ENCODE measurements at regions not wholly inside any gene's neighbourhood (a gene's known extent, or its start where the extent isn't known, plus 50 kb on each side); places are given as distances from the start of the nearest gene placed in this dataset.

DNA sequence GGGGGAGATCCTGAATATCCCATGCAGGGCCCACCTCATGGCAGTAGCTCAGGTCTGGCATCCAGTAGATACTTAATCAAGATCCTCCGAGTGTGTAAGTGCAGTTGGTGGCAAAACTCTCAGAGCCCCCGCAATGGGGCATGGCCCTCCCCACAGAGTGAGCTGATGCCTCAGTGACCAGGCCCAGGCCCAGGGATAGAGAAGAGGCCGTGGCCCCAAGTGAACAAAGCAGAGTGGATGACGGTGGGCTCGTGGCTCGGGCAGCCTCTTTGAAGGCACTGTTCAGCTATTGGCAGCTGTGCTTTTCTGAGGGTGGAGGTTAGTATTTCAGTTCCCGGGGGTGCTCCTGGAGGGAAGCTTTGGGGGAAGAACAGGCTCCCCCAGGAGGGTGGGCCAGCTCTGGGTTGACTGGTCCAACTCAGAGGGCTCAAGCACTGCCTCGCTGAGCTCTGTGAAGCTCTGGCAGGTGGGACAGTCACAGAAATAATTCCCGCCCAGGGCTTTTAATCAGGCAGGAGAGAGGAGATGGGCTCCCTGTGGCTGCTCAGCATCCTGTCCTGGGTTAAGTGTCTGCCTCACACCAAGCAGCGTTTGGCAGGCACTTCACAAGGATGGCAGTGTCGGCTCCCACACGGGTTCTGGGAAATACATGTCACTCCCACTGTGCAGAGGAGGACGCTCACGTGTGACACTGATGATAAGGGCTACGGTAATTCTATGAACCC, 583.6 kb downstream of the TCERG1L start:
- Histone ChIP-seq H3K4me3 (replicated peaks; ENCODE audit: insufficient read depth, low read length) (no peak overlapping the region), H3K27me3 (ENCODE audit: insufficient read depth, poor library complexity, severe bottlenecking) (no peaks in the 10 kb centered on the region), H3K27ac (replicated peaks) (no peak overlapping the region)
- DNase-seq (ENCODE audit: low read depth in 1 of 2, low spot score in 1 of 2) = no peak
- TF ChIP-seq SPI1 (IDR thresholded peaks at IDR 0.05; ENCODE audit: borderline replicate concordance, low read depth) (no peak), POLR2AphosphoS5 (IDR thresholded peaks at IDR 0.05; ENCODE audit: low read depth) (no peak), GABPA (IDR thresholded peaks at IDR 0.05; ENCODE audit: low read depth) (no peak)
- TF ChIP-seq, protein P1, sequence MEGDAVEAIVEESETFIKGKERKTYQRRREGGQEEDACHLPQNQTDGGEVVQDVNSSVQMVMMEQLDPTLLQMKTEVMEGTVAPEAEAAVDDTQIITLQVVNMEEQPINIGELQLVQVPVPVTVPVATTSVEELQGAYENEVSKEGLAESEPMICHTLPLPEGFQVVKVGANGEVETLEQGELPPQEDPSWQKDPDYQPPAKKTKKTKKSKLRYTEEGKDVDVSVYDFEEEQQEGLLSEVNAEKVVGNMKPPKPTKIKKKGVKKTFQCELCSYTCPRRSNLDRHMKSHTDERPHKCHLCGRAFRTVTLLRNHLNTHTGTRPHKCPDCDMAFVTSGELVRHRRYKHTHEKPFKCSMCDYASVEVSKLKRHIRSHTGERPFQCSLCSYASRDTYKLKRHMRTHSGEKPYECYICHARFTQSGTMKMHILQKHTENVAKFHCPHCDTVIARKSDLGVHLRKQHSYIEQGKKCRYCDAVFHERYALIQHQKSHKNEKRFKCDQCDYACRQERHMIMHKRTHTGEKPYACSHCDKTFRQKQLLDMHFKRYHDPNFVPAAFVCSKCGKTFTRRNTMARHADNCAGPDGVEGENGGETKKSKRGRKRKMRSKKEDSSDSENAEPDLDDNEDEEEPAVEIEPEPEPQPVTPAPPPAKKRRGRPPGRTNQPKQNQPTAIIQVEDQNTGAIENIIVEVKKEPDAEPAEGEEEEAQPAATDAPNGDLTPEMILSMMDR (IDR thresholded peaks at IDR 0.05; ENCODE audit: insufficient read depth, low read length) = no peak
- TF ChIP-seq, protein P2, sequence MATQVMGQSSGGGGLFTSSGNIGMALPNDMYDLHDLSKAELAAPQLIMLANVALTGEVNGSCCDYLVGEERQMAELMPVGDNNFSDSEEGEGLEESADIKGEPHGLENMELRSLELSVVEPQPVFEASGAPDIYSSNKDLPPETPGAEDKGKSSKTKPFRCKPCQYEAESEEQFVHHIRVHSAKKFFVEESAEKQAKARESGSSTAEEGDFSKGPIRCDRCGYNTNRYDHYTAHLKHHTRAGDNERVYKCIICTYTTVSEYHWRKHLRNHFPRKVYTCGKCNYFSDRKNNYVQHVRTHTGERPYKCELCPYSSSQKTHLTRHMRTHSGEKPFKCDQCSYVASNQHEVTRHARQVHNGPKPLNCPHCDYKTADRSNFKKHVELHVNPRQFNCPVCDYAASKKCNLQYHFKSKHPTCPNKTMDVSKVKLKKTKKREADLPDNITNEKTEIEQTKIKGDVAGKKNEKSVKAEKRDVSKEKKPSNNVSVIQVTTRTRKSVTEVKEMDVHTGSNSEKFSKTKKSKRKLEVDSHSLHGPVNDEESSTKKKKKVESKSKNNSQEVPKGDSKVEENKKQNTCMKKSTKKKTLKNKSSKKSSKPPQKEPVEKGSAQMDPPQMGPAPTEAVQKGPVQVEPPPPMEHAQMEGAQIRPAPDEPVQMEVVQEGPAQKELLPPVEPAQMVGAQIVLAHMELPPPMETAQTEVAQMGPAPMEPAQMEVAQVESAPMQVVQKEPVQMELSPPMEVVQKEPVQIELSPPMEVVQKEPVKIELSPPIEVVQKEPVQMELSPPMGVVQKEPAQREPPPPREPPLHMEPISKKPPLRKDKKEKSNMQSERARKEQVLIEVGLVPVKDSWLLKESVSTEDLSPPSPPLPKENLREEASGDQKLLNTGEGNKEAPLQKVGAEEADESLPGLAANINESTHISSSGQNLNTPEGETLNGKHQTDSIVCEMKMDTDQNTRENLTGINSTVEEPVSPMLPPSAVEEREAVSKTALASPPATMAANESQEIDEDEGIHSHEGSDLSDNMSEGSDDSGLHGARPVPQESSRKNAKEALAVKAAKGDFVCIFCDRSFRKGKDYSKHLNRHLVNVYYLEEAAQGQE (IDR thresholded peaks at IDR 0.05; ENCODE audit: insufficient replicate concordance, low read depth) = no peak

DNA sequence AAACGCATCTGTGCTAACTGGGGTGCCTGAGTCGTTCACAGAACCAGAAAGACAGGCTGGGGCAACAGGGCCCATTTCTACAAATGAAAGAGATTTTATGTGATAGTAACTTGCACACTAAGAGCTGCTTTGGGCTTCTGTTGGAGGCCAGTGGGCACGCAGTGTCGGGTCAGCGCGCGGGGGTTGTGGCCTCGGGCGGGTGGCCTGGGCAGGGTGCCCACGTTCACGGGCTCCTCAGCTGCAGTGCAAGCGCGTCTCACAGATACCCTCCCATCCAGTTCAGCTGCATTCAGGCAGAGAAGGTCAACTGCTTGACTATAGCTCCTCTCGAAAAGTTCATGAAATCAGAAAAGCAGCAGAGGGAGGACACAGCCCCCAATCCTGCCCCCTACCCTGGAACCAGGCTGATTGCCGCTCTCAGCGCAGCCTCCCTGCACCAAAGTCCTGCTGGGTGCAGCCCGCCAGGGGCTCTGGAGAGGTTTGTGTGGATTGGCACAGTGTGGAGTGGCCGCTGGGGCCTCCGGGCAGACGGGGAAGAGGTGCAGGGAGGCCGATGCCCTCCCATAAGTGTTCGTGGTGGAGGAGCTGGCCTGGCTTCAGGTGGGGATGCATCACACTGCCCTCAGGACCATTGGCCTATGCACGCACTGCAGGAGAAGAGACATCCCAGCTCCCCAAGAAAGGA, 582.8 kb downstream of the TCERG1L start:
- H3K27ac ChIP-seq (replicated peaks) = no peak overlapping the region
- TF ChIP-seq, protein P2 (IDR thresholded peaks at IDR 0.05; ENCODE audit: insufficient replicate concordance, low read depth) = no peak
- TF ChIP-seq SPI1 (IDR thresholded peaks at IDR 0.05; ENCODE audit: borderline replicate concordance, low read depth) (no peak), POLR2AphosphoS5 (IDR thresholded peaks at IDR 0.05; ENCODE audit: low read depth) (no peak), GABPA (IDR thresholded peaks at IDR 0.05; ENCODE audit: low read depth) (no peak)
- TF ChIP-seq, protein P1 (IDR thresholded peaks at IDR 0.05; ENCODE audit: insufficient read depth, low read length) = no peak
- DNase-seq (ENCODE audit: low read depth in 1 of 2, low spot score in 1 of 2) = no peak

DNA sequence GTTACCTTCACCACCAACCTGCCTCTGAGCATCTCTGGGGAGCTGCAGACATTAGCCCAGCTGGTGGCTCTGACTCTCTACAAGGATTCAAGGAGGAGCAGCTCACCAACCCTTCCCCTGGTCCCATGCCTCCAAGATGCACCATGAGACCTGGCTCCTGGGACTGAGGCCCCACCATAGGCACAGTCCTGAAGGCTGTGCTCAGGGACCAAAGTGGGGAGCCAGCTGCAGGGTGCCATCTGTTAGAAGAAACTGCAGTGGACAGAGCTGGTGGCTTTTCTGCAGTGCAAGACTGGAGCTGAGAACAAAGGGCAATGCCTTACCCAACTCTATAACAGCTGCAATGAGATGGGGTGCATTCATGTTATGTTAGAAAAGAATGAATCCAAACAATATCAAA, 581.6 kb downstream of the TCERG1L start:
- H3K4me3 ChIP-seq (replicated peaks; ENCODE audit: insufficient read depth, low read length) = no peak overlapping the region
- no peak overlapping the region for H3K27ac ChIP-seq (replicated peaks)
- no peak for DNase-seq (ENCODE audit: low read depth in 1 of 2, low spot score in 1 of 2)
- TF ChIP-seq, protein P1 (IDR thresholded peaks at IDR 0.05; ENCODE audit: insufficient read depth, low read length) = no peak
- TF ChIP-seq GABPA (IDR thresholded peaks at IDR 0.05; ENCODE audit: low read depth) (no peak), SPI1 (IDR thresholded peaks at IDR 0.05; ENCODE audit: borderline replicate concordance, low read depth) (no peak), POLR2AphosphoS5 (IDR thresholded peaks at IDR 0.05; ENCODE audit: low read depth) (no peak)
- TF ChIP-seq, protein P2 (IDR thresholded peaks at IDR 0.05; ENCODE audit: insufficient replicate concordance, low read depth) = no peak
- no peaks in the 10 kb centered on the region for H3K27me3 ChIP-seq (ENCODE audit: insufficient read depth, poor library complexity, severe bottlenecking)

More for the DNA sequence above, 582.8 kb downstream of the TCERG1L start:
- H3K4me3 ChIP-seq (replicated peaks; ENCODE audit: insufficient read depth, low read length) = no peak overlapping the region
- H3K27me3 ChIP-seq (ENCODE audit: insufficient read depth, poor library complexity, severe bottlenecking) = no peaks in the 10 kb centered on the region
